NCI-H1417 (cell line): ENCODE measurements at regions not wholly inside any gene's neighbourhood (a gene's known extent, or its start where the extent isn't known, plus 50 kb on each side); places are given as distances from the start of the nearest gene placed in this dataset.
"Not testable (repeated sequence)": the region's sequence is repeated elsewhere in the genome, so short reads cannot be mapped to it uniquely, and the experiment has no call there.

Experiments used
- DNase-seq, 3 experiments: peaks; one replicate each; lab custom pipeline; 2025; lab: John Stamatoyannopoulos, UW

- no peak for DNase-seq
These were observed 1122.0 kb upstream of the ALCAM start for GRCh38 chr3:104244680-104245220.

- DNase-seq: no peak
These were observed 1121.4 kb upstream of the ALCAM start for GRCh38 chr3:104245261-104245660.

DNA sequence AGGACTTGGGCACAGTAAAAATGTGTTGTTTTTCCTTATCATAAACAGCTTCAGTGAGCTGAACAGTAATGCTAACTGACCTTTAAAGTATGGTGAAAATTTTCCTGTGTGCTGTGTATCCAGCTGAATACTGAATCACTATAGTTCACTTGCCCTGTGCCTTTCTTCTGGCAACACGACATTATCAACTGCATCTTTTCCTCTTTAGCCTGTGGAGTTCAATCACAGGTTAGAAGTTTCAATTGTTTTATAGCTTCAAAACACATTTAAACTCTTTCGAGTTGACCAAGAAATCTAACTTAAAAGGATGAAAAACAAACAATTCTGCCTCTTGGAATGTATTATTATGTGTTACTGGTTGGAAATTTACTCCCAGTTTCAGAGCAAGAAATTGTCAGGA, 1120.7 kb upstream of the ALCAM start:
- no peak for DNase-seq

DNA sequence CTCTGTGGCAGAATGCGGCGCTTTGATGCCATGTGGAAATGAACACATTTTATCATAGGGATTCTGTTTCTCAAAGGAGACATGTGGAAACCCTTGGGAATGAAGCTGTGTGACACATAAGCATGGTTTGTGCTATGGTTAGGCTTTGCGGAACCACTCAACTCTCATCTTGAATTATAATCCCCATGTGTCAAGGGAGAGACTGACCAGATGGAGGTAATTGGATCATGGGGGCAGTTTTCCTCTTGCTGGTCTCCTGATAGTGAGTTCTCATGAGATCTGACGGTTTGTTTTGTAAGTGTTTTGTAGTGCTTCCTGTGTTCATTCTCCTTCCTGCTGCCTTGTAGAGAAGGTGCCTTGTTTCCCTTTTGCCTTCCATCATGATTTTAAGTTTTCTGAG, 1109.2 kb upstream of the ALCAM start:
- DNase-seq: no peak

DNA sequence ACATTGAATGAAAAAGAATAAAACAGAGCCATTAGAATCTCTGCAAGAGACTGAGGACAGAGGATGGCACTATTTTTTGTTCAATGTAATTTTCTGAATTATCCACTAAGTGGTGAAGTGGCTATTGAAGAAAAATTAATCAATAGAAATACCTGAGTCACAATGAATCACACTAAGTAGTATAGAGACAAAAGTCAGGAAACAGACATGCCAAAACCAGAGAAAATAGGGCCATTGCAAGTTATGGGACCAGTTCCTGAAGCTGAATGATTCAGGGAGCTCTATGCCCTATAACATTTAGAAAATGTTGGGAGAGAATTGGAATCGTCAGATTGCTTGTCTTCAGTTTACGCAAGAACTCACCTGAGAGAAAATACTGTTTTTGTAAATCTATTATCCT, 1103.2 kb upstream of the ALCAM start:
- no peak for DNase-seq

- DNase-seq: not testable (repeated sequence)
These were observed 1100.5 kb upstream of the ALCAM start for GRCh38 chr3:104266219-104266618.

GRCh38 chr3:104269771-104270170, 1096.9 kb upstream of the ALCAM start:
- DNase-seq: no peak

GRCh38 chr3:104273046-104273649, 1093.6 kb upstream of the ALCAM start:
- peak in 2 of 3 experiments; percentile 7 to 73 for DNase-seq

GRCh38 chr3:104275199-104275598, 1091.5 kb upstream of the ALCAM start:
- DNase-seq: no peak

DNA sequence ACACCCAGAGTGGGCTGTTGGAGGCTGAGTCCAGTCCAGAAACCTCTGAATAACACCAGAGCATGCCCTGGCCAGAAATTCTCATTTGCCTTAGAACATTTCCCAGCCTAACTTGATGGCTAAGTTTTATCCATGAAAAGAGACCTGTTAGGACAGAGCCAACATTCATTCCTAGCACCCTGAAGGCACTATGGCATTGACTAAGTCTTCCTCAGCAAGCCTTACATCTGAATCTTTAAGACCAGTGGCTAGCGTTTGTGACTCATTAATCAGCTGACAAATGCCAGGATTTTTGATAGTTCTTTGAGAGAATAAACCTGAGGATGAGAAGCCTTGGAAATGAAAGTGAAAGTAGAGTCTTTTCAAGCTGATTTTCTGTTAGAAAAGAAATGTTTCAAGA, 1087.1 kb upstream of the ALCAM start:
- no peak for DNase-seq

DNA sequence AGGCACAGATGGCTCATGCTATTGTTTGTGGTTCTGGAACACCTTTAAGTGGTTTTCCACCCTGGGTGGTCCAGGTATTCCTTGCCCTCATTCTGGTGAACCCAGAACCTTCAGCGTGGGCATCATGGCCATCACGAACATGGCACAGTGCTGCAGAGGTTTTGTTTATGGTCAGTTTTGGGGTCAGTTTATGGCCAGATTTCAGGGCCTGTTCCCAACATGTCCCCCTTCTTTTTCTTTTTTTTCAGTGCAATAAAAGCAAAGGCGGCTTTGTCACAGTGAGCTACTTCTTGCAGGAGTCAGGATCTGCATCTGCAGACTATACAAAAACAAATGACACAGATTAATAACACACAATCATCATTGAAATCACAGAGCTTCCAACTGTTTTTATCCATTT, 1085.0 kb upstream of the ALCAM start:
- DNase-seq: no peak

DNA sequence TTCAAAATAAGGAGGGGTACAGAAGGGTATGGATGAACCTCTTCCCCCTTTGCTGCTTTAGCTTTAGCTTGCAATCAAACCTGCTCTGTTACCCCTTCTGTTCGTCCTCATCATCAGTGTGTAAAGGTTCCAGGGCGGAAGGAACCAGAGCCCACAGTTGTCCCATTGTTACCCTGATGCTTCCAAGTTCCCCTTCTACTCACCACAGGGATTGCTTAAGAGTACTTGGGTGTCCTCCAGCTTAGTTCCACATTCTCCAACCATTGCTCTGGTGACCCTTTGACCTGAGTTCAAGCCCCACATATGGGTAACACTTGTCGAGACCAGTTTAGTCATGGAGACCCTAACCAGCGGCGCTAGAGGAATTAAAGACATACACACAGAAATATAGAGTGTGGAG, 1080.1 kb upstream of the ALCAM start:
- no peak for DNase-seq

DNA sequence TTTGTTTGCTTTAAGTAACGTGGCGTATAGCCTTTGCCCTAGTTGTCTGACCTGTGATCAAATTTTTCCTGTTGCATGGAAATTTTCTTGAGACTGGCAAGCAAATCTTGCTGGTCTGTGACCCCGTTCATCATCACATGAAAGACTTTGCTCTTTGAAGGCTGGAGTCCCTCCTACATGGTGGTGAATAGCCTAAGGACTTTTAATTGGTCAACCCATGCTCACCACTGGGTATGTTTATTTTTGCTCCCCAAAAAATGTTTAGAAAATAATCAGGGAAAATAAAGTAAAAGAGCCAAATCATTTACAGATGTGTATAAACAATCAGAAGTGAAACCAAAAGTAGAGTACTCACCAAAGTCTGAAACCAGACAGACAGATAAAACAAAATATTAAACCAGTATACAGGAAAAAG, 1075.3 kb upstream of the ALCAM start:
- DNase-seq: no peak

DNA sequence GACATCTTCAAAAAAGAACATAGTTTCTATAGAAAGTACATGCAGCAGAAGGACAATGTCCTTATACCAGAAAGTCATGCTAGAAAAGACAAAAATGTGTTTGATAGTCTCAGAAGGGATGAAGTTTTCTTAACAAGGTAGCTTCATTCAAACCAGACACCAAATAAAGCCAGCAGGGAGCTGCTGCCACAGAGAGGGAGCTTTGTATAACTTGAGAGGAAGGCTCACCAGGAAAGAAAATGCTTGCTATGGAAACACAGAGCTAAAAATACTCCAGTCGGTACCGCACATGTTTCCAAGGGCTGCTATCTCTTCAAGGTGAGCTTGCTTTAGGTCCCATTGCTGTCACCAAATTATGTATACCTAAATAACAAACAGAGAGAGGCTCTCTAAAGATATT, 1074.8 kb upstream of the ALCAM start:
- DNase-seq: peak in 2 of 3 experiments; percentile 9 to 17

GRCh38 chr3:104297617-104298016, 1069.1 kb upstream of the ALCAM start:
- DNase-seq: no peak

GRCh38 chr3:104298662-104299061, 1068.0 kb upstream of the ALCAM start:
- DNase-seq: no peak

GRCh38 chr3:104316118-104316517, 1050.6 kb upstream of the ALCAM start:
- DNase-seq: no peak

- DNase-seq: no peak
These were observed 1043.5 kb upstream of the ALCAM start for GRCh38 chr3:104323226-104323625.

DNA sequence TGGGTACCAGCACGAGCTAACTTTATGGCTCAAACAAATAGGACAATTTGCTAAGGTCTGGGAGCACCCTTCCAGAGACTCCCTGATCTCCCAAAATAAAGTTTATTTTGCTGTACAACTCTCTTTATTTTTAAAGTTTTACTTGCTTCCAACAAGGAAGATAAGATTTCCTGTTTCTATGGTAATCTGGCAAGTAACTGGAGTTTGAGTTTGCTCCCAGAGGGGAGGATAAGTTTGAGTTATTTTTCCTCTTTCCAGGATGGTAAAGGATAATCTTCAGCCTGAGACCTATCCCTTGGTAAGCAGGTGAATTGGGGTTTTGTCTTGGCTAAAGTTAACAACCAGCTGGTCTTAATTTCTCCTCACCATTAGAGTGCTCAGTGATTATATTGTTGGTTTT, 1019.4 kb upstream of the ALCAM start:
- DNase-seq: no peak

- no peak for DNase-seq
These were observed 1016.9 kb upstream of the ALCAM start for GRCh38 chr3:104349836-104350235.

DNA sequence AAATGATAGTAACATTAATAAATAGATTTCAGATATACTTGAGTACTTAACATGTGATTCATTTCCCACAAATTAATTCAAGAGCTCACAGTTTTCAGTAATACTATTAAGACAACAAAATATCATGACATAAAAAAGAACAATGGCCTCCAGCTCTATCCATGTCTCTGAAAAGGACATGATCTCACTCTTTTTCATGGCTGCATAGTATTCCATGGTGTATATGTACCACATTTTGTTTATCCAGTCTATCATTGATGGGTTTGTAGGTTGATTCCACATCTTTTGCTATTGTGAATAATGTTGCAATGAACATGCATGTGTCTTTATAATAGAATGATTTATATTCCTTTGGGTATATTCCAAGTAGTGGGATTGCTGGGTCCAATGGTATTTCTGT, 1012.8 kb upstream of the ALCAM start:
- no peak for DNase-seq

GRCh38 chr3:104359546-104359945, 1007.2 kb upstream of the ALCAM start:
- no peak for DNase-seq

DNA sequence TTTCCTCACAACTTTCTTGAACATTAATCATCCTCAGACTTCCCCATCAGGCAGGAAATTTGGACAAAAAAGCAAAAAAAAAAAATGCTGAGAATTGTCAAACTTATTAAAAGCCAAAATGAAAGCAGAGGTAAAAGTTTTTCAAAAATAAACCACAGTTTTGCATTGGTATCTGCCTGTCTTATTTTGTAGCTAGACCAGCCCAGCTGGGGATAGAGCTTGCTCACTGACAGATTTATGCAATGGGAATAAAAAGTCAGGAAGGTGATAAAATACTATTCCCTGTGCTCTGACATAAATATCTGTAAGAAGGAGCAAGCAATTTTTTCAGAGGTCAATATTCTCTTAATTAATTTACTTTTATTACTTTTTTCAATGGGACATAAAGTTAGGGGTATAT, 1006.7 kb upstream of the ALCAM start:
- DNase-seq: no peak

DNA sequence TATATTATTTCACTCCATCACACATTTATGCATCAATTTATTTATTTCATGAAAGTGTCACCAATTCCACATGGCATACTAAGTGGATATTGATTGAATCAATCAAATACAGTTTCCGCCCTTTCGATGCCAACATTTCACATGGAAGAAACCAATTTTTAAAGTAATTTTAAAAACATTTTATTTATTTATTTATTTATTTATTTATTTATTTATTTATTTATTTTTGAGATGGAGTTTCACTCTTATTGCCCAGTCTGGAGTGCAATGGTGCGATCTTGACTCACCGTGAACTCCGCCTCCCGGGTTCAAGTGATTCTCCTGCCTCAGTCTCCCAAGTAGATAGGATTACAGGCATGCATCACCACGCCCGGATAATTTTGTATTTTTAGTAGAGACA, 1005.0 kb upstream of the ALCAM start:
- not testable (repeated sequence) for DNase-seq
